Prostate gland (tissue), 2 donors: ENCODE measurements at regions not wholly inside any gene's neighbourhood (a gene's known extent, or its start where the extent isn't known, plus 50 kb on each side); places are given as distances from the start of the nearest gene placed in this dataset.

Experiments used
- DNase-seq: peaks from one replicate; pipeline ENCODE4 v3.0.0-alpha.2; 2019; ENCODE audit warnings: low spot score
- H3K27ac ChIP-seq, 2 donors: fragments of 200-600 bp; sonication (generic); 2 replicates each; pipeline ENCODE4 v1.5.1; 2017 to 2019
- H3K27me3 ChIP-seq: fragments of 200-600 bp; sonication (generic); replicated peaks from 2 replicates; pipeline ENCODE4 v1.5.1; 2019; ENCODE audit not compliant: insufficient read depth
- H3K36me3 ChIP-seq, 2 donors: fragments of 200-600 bp; sonication (generic); 1 replicate in 1 of 2; 2 replicates in 1 of 2; pipeline versions ENCODE4 v1.5.1 to v1.8.1; 2017 to 2019
- H3K4me1 ChIP-seq: fragments of 200-600 bp; sonication (generic); replicated peaks from 2 replicates; pipeline ENCODE4 v1.5.1; 2019
- H3K4me3 ChIP-seq, 2 donors: fragments of 200-600 bp; sonication (generic); 2 replicates each; pipeline ENCODE4 v1.5.1; 2017 to 2019
- H3K9me3 ChIP-seq: fragments of 200-600 bp; sonication (generic); 2 replicates; pipeline ENCODE4 v1.5.1; 2017
- CTCF ChIP-seq, 4 experiments: fragments of 200-600 bp in 2 of 4; fragments of 450-650 bp in 2 of 4; sonication (generic) in 2 of 4; IDR thresholded peaks; 1 replicate in 3 of 4; 2 replicates in 1 of 4; pipeline ENCODE4 v1.5.1; 2016 to 2019; ENCODE audit warnings: antibody characterized with exemption in 4 of 4, mild to moderate bottlenecking in 2 of 4, moderate library complexity in 2 of 4
- POLR2A ChIP-seq: fragments of 450-650 bp; IDR thresholded peaks from one replicate; pipeline ENCODE4 v1.6.1; 2016; ENCODE audit warnings: antibody characterized with exemption, mild to moderate bottlenecking
- POLR2AphosphoS5 ChIP-seq: sonication (generic); formaldehyde crosslinking; IDR thresholded peaks from one replicate; pipeline ENCODE4 v1.6.1; 2017; ENCODE audit warnings: antibody characterized with exemption
- WGBS: methylation state at CpG from one replicate; pipeline ENCODE4 v1.1.5; 2018; 5-methylcytosine and 5-hydroxymethylcytosine counted together
- intact Hi-C: fragments of 100-400 bp; cut with DNase I; formaldehyde crosslinking; loops from one replicate; pipeline ENCODE4 v1.14.2; 2022

GRCh38 chr6:92635553-92636153, 783.7 kb downstream of the EPHA7 start:
- intact Hi-C loops, result no loop called here
- TF ChIP-seq POLR2A, result no peak
- TF ChIP-seq POLR2AphosphoS5, result no peak
- TF ChIP-seq CTCF (IDR thresholded peaks at IDR 0.05), result no peak
- 73% methylated on average over 3 of the region's 3 CpGs for WGBS

GRCh38 chr6:92634561-92634960, 784.8 kb downstream of the EPHA7 start:
- Histone ChIP-seq H3K9me3 (no peaks in the 10 kb centered on the region), H3K27me3 (no peaks in the 10 kb centered on the region), H3K27ac (no peak overlapping the region), H3K36me3 (no peaks in the 10 kb centered on the region), H3K4me3 (no peak overlapping the region), H3K4me1 (no peaks in the 10 kb centered on the region)
- intact Hi-C loops, result no loop called here
- DNase-seq, result no peak
- TF ChIP-seq POLR2A (no peak), CTCF (IDR thresholded peaks at IDR 0.05) (no peak)
- WGBS, result 59% methylated on average over 3 of the region's 3 CpGs

More at GRCh38 chr6:92635553-92636153, 783.7 kb downstream of the EPHA7 start:
- Histone ChIP-seq H3K27ac (no peak overlapping the region), H3K36me3 (no peaks in the 10 kb centered on the region), H3K4me1 (no peaks in the 10 kb centered on the region), H3K27me3 (no peaks in the 10 kb centered on the region), H3K9me3 (no peaks in the 10 kb centered on the region), H3K4me3 (no peak overlapping the region)
- no peak for DNase-seq

GRCh38 chr6:92623431-92623830, 795.9 kb downstream of the EPHA7 start:
- DNase-seq, result no peak
- intact Hi-C loops, result no loop called here
- H3K4me3 ChIP-seq, result no peak overlapping the region
- H3K27me3 ChIP-seq, result no peaks in the 10 kb centered on the region
- H3K4me1 ChIP-seq, result no peaks in the 10 kb centered on the region
- no peaks in the 10 kb centered on the region for H3K9me3 ChIP-seq
- 73% methylated on average over 2 of the region's 2 CpGs for WGBS
- no peak overlapping the region for H3K27ac ChIP-seq
- no peaks in the 10 kb centered on the region for H3K36me3 ChIP-seq
- no peak for TF ChIP-seq POLR2A
- TF ChIP-seq POLR2AphosphoS5, result no peak
- TF ChIP-seq CTCF (IDR thresholded peaks at IDR 0.05), result no peak

GRCh38 chr6:92617721-92618120, 801.6 kb downstream of the EPHA7 start:
- TF ChIP-seq POLR2A, result no peak
- no peak for TF ChIP-seq CTCF (IDR thresholded peaks at IDR 0.05)
- TF ChIP-seq POLR2AphosphoS5, result no peak
- H3K27ac ChIP-seq, result no peak overlapping the region
- WGBS, result 85% methylated on average over 3 of the region's 3 CpGs
- H3K4me1 ChIP-seq, result no peaks in the 10 kb centered on the region
- H3K4me3 ChIP-seq, result no peak overlapping the region
- no peaks in the 10 kb centered on the region for H3K36me3 ChIP-seq
- intact Hi-C loops, result no loop called here
- no peaks in the 10 kb centered on the region for H3K27me3 ChIP-seq
- no peaks in the 10 kb centered on the region for H3K9me3 ChIP-seq
- no peak for DNase-seq

GRCh38 chr6:92608751-92609150, 810.6 kb downstream of the EPHA7 start:
- no peaks in the 10 kb centered on the region for H3K4me1 ChIP-seq
- no peaks in the 10 kb centered on the region for H3K27me3 ChIP-seq
- intact Hi-C loops, result no loop called here
- TF ChIP-seq POLR2AphosphoS5, result no peak
- TF ChIP-seq POLR2A, result no peak
- TF ChIP-seq CTCF (IDR thresholded peaks at IDR 0.05), result no peak
- no peak overlapping the region for H3K4me3 ChIP-seq
- WGBS, result 63% methylated on average over 5 of the region's 5 CpGs
- H3K27ac ChIP-seq, result no peak overlapping the region
- H3K9me3 ChIP-seq, result no peaks in the 10 kb centered on the region
- no peaks in the 10 kb centered on the region for H3K36me3 ChIP-seq
- DNase-seq, result no peak
